ENCODE measurements at regions not wholly inside any gene's neighbourhood (a gene's known extent, or its start where the extent isn't known, plus 50 kb on each side); places are given as distances from the start of the nearest gene placed in this dataset.
"Not testable (repeated sequence)": the region's sequence is repeated elsewhere in the genome, so short reads cannot be mapped to it uniquely, and the experiment has no call there.

DNA sequence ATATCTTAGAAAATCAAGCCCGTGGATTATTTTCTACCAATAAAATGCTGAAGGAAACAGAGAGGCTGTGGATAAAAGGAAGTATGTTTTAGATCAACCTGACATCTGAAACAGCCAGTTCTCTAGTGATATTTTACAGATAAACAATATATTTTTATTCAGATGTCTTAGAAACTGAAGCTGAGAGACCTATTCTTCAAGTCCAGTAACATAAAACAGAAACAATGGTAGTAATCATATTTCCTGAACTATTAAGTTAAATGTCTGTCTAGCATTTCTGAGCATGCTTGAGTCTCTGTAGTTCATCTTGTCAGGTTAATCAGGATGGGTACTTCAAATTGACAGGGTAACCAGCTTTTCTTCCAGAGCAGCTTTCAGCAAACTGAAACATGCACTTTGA lies 449.6 kb upstream of the TOM1L1 start:
- TF ChIP-seq POLR2A (IDR thresholded peaks at IDR 0.05) (no peak), EP300 (IDR thresholded peaks at IDR 0.05) (no peak)
- TF ChIP-seq, protein P1, sequence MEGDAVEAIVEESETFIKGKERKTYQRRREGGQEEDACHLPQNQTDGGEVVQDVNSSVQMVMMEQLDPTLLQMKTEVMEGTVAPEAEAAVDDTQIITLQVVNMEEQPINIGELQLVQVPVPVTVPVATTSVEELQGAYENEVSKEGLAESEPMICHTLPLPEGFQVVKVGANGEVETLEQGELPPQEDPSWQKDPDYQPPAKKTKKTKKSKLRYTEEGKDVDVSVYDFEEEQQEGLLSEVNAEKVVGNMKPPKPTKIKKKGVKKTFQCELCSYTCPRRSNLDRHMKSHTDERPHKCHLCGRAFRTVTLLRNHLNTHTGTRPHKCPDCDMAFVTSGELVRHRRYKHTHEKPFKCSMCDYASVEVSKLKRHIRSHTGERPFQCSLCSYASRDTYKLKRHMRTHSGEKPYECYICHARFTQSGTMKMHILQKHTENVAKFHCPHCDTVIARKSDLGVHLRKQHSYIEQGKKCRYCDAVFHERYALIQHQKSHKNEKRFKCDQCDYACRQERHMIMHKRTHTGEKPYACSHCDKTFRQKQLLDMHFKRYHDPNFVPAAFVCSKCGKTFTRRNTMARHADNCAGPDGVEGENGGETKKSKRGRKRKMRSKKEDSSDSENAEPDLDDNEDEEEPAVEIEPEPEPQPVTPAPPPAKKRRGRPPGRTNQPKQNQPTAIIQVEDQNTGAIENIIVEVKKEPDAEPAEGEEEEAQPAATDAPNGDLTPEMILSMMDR (IDR thresholded peaks at IDR 0.05) = no peak
- Histone ChIP-seq H3K9me3 (no peaks in the 10 kb centered on the region), H3K27ac (no peak overlapping the region), H3K4me3 (no peak overlapping the region), H3K4me1 (ENCODE audit: insufficient read depth) (no peaks in the 10 kb centered on the region), H3K27me3 (no peaks in the 10 kb centered on the region), H3K36me3 (no peaks in the 10 kb centered on the region)
- 61 to 73% (median 66%) methylated on average over 1 of the region's 1 CpG for WGBS, 3 donors
- intact Hi-C loops (cut with DNase I) = no loop called here
- no peak for DNase-seq

DNA sequence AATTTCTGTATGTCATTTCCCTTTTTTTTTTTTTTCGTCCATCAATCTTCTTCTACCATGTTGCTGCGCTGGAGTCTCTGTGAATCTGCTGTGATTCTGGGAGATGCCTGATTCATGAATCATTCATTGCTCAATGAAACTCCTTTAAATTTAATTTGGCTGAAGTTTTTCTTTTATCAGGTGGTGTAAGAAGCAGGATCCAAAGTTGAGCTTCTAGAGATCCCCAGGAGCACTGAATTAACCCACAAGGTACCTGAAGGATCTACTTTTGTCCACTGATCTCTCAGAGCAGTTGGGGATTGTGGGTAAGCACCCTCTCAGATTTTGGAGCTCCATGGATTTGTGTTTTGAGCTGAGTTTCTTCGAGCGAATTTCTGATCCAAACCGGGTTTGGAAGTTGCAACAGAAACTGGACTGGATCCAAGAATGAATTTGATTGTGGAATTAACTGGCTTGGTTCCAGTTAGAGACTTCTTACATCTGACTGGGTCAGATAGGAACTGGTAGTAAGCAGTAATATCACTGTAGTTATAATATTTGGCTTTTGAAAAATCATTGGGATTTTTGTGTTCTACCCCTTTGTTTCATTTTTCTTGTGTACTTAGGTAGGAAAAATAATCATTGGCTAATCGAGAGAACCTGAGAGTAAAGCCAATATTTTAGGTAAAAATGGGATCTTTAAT lies 447.8 kb upstream of the TOM1L1 start:
- no peak for DNase-seq
- intact Hi-C loops (cut with DNase I) = no loop called here
- Histone ChIP-seq H3K36me3 (no peaks in the 10 kb centered on the region), H3K27ac (no peak overlapping the region), H3K27me3 (no peaks in the 10 kb centered on the region), H3K9me3 (no peaks in the 10 kb centered on the region), H3K4me1 (ENCODE audit: insufficient read depth) (no peaks in the 10 kb centered on the region), H3K4me3 (no peak overlapping the region)
- TF ChIP-seq EP300 (IDR thresholded peaks at IDR 0.05) = no peak
- TF ChIP-seq POLR2A (IDR thresholded peaks at IDR 0.05) = no peak
- TF ChIP-seq, protein P1 (IDR thresholded peaks at IDR 0.05) = no peak
- 81 to 87% (median 83%) methylated on average over 6 of the region's 6 CpGs for WGBS, 3 donors

DNA sequence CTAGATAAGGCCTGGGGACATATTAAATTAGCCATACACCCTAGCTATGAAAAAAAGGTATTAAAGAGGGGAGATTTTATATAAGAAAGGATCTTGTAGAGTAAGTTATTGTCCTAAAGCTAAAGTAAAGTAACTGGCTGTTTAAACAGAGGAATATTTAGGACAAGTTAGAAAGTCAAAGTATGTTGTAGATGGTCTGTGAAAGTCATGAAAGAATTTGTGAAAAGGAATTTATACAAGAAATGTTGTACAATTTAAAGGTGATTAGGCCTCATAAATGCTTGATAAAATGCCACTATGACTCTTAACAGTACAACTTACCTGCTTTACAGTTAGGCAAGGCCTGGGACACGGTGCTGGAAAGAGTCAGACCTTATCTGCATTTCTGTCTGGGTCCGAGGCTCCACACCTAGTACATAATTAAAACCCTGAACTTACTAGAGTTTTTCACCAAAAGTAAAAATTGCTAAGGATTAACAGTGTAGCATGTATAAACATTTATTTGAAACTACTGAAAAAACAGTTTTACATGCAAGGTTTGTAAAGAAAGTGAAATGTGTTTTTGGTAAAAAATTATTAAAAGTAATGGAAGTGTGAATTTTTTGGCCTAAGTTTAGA lies 445.3 kb upstream of the TOM1L1 start:
- no peak overlapping the region for H3K4me3 ChIP-seq
- no peak overlapping the region for H3K27ac ChIP-seq
- no peaks in the 10 kb centered on the region for H3K36me3 ChIP-seq
- TF ChIP-seq, protein P1 (IDR thresholded peaks at IDR 0.05) = no peak
- no peak for TF ChIP-seq POLR2A (IDR thresholded peaks at IDR 0.05)
- no peak for TF ChIP-seq EP300 (IDR thresholded peaks at IDR 0.05)
- no peaks in the 10 kb centered on the region for H3K9me3 ChIP-seq
- H3K27me3 ChIP-seq = no peaks in the 10 kb centered on the region
- WGBS, 3 donors = 60 to 69% (median 69%) methylated on average over 2 of the region's 2 CpGs
- DNase-seq = no peak
- no peaks in the 10 kb centered on the region for H3K4me1 ChIP-seq (ENCODE audit: insufficient read depth)
- intact Hi-C loops (cut with DNase I) = no loop called here

DNA sequence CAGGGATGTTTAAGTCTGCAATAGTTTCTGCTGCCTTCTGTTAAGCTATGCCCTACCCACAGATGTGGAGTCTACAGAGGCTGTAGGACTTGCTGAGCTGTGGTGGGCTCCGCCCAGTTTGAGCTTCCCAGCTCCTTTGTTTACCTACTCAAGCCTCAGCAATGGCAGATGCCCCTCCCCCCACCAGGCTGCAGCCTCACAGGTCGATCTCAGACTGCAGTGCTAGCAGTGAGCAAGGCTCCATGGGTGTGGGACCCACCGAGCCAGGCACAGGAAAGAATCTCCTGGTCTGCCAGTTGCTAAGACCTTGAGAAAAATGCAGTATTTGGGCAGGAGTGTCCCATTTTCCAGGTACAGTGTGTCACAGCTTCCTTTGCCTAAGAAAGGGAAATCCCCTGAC lies 435.2 kb upstream of the TOM1L1 start:
- WGBS, 3 donors = 65 to 71% (median 70%) methylated on average over 3 of the region's 3 CpGs
- intact Hi-C loops (cut with DNase I) = not testable (repeated sequence)

DNA sequence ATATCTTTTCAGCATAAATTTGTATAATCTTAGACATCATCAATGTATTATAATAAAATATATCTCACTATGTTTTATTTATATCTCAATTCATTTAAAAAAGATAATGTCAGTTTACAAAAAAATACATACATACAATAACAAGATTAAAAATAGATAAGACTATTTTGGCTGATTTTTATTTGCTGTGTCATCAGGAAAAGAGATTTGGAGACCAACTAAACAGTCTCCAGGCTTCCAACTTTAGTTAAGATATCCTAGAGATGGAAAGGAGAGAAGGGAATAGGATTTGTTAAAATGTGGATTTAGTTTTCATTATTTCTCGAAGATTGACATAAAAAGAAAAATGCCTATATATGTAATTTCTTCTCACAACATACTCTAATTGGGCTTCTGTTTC lies 433.8 kb upstream of the TOM1L1 start:
- H3K27ac ChIP-seq = no peak overlapping the region
- TF ChIP-seq EP300 (IDR thresholded peaks at IDR 0.05) (no peak), POLR2A (IDR thresholded peaks at IDR 0.05) (no peak)
- TF ChIP-seq, protein P1 (IDR thresholded peaks at IDR 0.05) = no peak
- no peak overlapping the region for H3K4me3 ChIP-seq
- H3K9me3 ChIP-seq = no peaks in the 10 kb centered on the region
- H3K36me3 ChIP-seq = no peaks in the 10 kb centered on the region
- DNase-seq = no peak
- intact Hi-C loops (cut with DNase I) = no loop called here
- H3K27me3 ChIP-seq = no peaks in the 10 kb centered on the region
- no peaks in the 10 kb centered on the region for H3K4me1 ChIP-seq (ENCODE audit: insufficient read depth)
- WGBS, 3 donors = 66 to 82% (median 69%) methylated on average over 1 of the region's 1 CpG

More for the DNA sequence above, 435.2 kb upstream of the TOM1L1 start:
- DNase-seq; H3K4me1 ChIP-seq (ENCODE audit: insufficient read depth); H3K4me3 ChIP-seq; H3K9me3 ChIP-seq; H3K36me3 ChIP-seq; H3K27ac ChIP-seq; H3K27me3 ChIP-seq: not testable (repeated sequence)
